HG03521 (cell line): ENCODE measurements at regions not wholly inside any gene's neighbourhood (a gene's known extent, or its start where the extent isn't known, plus 50 kb on each side); places are given as distances from the start of the nearest gene placed in this dataset.

Experiments
- ATAC-seq: cut with Tn5 transposase; IDR thresholded peaks from one replicate; pipeline ENCODE4 v1.9.1; 2021; ENCODE audit warnings: mild to moderate bottlenecking, moderate library complexity; ENCODE audit not compliant: unreplicated experiment

DNA sequence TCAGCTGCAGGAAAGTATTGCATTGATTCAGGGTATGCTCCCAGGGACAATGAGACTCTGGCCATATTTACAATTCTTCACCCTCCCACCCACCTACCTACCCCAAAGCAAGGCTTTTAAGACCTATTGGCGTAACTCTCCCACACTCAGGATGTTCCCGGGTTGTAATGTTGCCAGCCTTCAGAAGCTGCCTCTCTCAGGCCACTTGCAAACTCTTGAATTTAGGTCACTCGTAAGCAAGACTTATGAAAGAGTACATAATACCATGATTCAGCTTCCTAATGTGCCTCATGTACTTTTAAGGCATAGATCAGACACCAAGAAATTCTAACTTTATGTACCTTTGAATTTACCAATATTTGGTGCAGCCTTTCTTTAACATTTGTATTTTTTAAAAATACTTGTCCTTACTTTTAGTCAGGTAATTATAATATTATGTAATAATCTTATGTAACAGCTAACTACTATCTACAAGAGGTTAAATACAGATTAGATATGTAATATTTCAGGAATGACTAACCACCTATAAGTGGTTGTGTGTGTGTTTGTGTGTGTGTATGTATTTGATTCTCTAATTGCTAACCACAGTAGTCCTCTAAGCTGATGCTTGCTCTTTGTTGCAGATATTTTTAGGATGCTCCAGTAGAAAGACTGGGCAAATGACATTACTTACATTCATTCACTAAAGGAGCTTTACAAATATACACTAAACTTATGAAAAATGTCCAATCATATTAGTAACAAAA, 630.5 kb upstream of the MEF2C start:
- no peak for ATAC-seq

DNA sequence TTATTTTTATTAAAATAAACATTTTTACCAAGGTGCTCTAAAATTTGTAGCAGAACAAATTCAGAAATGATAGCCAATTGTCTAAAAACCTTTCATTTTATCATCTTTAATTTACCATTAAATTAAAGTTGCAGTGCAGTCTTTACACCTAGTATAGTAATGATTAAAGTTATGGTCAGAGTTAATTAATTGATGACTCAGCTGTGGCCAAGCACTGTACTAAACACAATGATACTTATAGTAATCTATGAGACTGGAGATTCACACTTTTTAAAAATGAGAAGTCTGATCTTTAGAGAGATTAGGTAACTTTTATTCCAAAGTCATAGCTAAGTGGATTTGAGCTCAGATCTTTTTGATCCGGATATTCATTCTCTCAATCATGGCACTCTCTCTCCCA, 621.1 kb upstream of the MEF2C start:
- no peak for ATAC-seq

DNA sequence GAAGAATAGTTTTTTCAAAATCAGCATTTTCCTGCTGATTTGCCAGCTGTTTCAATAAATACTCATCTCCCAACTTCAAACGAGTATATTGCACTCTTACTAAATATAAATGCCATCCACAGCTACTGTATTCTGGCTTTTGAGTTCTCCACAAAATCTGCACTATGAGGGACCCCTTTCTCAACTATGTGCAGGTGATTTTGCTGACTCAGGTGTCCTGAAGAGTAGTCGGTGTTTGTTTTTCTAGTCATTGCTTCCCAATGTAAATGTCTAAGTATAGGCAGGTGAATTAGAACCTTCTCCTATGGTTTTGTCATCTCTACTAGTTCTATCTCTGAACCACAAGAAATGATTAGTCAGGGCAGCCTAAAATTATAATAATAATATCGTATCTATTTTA, 616.8 kb upstream of the MEF2C start:
- ATAC-seq: no peak

DNA sequence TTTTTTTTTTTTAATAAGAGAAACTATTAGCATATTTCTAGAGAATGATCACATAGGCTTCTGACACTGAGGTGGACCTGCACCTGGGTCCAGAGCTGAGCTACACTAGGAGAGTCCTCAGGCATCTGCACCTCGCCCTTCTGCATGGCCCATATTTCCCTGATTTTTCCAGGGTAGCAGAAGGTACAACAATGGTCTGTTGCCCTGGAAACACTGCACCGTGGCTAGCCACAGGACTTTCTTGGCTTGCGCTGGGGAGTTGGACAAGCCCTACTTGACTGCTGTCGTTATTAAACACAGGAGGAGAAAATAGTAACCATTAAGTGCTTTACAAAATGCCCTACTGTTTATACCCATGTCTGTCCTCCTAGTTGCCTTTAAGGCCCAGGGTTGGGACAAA, 615.7 kb upstream of the MEF2C start:
- no peak for ATAC-seq

DNA sequence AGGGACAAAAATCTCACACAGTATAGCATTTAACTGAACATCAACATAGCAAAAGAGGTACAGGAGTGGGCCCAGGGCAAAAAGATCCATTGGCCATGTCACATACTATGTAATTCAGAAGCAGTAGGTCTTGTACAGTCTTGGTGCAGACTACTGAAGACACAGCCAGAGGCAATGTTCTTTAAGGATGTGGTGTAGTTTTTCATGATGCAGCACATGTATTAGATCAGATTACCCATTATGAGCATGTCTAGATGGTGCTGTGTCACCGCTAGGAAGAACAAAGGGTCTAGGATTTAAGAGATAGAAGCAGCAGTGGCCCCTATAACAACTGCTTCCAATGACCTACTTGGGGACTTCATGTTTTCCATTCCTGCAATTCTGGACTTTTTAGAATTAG, 610.4 kb upstream of the MEF2C start:
- no peak for ATAC-seq

DNA sequence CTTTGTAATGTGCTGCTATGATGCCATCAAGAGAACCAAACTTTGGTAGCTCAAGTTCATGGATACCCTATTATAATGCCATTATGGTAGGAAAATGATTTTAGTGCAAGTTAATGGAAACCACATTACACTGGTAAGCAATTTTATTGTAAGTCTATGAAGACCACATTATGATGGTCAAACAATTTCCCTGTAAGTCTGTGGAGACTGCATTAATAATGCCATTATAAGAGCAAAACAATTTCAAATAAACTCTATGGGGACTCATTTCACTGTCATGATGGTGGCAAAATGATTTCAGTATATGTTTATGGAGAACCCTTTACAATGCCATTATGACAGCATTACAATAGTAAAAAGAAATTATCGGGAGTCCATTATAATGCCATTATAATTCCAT, 602.0 kb upstream of the MEF2C start:
- ATAC-seq: no peak

DNA sequence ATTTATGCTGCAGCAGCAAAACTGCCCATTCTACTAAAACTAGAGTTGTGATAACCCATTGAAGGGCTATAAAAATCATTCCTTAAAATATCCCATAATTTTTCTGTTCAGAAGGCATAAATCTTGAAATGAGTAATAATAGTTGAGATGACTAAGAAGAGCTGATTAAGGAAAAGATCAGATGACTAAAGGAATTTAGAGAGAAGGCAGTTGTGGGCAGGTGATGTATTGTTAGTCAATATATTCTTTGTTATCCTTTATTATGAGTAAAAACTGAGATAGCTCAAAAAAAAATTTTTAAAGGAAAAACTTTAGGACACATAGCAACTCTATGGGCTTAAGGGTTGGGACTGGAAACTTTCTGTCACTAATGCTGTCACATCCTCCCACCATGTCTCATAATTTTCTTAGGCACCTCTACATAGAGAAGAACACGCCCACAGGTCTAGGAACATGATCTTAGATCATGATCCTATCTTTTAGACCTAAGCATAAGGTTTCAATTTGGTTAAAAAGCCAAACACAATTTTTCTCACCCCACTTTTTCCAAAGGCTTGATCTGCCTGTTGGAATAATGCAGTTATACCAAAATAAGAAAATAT, 597.5 kb upstream of the MEF2C start:
- no peak for ATAC-seq

DNA sequence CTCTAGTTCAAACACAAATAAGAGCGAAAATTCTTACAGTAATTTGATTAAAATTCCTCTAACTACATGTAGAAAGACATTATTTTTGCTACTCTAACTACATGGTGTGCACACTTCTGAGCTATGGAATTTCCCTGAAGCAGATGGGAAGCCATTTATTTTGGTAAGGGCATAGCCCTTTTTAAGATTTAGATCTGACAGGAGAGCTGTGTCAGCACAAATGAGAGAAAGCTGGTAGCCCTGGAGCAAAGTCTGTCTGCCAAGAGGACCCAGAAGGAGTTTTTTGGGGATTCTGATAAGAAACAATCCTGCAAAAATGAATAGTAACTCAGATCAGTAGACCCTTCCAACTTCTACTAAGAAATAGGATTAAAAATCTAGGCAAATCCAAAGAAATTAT, 595.9 kb upstream of the MEF2C start:
- no peak for ATAC-seq

DNA sequence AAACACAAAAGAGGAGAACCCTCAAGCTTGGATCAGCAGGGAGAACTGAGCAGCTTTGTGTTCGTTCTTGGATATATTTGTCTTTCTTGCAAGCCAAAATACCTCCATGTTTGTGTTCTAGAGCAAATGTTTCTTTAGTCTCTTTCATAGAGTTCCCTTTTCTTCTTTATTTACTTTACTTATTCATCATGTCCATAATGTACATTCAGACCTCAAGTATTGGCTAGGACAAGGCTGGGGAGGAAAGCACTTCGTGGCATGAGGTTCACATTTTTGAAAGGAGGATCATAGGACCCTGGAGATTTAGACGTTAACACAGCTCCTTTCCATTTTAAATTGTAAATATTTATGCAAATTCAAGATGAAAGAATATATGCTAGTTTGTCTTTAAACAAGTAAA, 590.2 kb upstream of the MEF2C start:
- no peak for ATAC-seq

DNA sequence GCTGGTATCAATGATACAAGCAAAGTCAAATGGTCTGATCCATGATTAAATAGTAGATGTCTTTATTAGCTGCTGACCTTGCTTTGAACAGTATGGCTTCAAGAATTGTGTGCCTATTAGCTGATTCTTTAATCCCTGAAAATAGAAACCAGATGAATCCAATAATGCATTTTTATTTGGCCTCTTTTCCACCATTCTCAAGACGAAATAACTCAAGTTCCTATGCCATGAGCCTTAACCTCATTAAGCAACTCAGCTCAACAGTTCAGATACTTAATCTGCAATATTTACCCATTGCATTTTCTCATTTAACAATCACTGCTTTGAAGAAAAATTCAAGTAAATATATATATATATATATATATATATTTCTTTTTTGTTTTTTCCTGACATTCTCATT, 588.6 kb upstream of the MEF2C start:
- no peak for ATAC-seq

DNA sequence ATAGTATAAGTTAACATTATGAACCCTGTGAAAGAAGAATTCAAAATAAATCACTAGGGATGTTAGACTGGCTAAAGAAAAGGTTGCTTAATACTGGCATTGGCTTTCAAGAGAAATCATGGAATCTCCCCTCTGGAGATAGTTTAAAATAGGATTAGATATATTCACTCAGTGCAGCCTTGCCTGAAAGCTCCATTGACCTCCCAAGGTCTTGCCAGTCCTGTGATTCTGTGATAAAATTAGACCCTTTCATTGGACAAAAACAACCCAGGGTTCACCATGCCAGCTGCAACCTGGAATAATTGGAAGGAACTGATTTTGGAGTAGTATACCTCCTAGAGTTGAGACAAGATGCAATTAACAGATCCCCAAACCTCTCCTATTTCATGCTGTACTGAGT, 588.1 kb upstream of the MEF2C start:
- no peak for ATAC-seq

DNA sequence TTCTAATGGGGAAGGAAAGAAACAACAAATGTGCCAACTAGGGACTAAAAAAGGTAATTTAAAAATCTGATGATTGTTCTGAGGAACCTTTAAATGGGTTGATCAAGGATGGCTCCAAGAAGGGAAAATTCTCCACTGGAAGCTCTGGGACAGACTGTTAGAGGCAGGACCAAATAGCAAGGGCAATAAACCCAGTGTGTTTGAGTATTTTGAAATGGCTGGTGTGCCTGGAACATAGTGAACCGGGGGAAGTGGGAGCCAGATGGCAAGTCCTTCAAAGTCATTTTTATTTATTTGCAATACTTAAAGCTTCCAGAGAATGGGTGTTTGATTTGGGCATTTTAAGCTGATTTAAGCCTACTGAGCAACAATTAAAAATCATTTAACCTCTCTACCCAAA, 587.7 kb upstream of the MEF2C start:
- ATAC-seq: no peak

DNA sequence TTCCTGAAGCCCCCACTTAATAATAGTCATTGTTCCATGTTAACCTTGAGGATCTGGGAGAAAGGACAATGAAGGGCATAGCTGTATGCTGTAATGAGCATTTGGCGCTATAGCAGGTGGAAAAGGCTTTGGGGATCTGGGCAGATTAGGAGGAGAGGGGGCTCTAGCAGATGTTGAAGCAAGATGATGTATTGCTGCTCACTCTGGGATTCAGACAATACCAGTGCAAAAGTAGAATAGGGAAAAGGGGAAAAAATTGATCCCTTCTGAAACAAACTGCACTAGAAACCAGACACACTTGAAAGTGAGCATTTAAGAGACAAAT, 575.3 kb upstream of the MEF2C start:
- no peak for ATAC-seq

DNA sequence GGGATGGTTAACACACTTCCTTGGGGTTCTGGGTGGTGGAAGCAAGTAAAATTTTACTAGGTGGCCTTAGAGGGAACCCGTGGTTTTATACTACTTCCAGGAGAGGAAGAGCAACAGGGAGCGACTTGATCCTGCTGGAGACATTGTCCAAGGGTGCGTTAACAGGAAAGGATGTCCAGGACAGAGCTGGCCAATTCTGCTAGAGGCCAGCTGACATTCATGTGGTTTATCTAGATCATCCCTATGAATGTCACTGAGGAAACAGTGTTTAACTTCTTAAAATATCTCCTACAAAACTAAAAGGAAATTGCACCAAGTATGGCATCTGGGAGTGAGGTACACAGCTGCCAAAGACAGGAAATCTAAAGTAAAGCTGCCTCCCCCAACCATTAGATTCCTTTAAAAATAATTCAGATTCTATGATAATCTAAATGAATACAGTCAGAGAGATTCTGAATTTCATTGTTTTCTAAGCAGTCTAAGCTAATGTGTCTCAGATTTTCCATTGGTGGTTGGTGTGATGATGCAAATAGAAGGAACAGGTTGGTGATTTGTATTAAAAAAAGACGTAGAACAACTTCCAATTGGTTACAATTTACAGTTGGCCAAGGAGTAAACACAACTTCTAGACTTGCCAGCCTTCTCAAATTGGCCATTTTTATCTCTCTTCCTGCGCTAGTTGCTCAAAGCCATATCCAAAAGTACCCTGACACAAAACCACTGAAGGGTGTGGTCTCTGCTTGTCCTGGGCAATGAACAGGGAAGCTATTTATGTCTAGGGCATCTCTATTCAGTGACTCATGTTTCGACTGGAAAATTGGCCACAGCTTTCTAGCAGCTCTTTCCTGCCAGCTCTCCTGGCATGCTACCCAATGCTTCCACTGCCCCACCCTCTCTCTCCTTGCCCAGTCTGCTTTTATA, 574.7 kb upstream of the MEF2C start:
- ATAC-seq: no peak

DNA sequence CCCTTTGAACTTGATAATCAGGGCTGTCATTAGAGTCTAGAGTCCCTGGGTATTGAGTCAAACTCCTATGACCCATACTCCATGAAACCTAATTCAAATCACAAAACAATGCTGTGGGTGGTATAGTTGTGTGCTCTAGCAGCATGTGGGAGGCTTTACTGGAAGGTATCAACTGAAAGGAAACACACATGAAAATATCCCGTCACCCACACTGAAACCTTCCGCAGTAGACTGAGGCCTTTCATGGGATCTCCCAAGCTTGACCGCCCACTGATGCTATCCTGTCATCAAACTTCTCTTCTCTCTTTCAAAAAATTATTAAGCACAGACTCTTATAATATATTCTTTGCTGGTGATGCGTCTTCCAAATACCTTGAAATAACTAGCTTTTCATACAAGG, 569.1 kb upstream of the MEF2C start:
- no peak for ATAC-seq

DNA sequence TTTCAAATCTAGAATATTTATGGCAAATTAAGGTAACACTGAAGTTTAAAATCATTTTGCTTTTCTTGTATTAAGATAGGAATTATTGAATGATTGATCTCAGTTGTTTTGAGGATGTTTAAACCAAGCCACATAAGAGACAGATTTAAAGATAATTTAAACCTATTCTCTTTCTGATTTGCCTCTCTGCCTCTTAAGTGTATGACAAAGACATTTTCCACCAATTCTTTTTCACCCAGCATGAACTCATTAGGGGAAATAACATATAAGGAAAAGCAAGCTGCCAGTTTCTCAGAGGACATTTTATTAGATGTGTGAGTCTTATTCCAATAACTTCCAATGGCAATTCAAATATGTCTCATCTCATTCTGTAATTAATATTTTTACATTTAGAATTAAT, 568.3 kb upstream of the MEF2C start:
- ATAC-seq: no peak

DNA sequence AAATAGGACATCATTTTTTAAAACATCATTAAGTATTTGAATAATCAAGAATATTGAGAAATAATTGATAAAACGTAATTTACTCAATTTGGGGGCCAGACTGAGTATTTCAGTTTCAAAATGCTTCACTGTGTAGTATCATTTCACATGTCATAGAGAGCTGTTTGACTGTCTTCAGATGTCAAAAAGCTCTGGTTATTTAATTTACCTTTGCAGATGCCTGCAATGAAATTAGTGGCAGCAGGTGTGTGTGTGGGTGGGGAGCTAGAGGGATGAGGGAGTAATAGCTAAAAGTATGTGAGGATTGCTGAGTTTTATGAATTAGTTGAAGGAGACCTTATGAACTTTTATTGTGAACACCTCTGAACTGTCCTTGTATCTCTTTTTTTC, 567.2 kb upstream of the MEF2C start:
- ATAC-seq: no peak

DNA sequence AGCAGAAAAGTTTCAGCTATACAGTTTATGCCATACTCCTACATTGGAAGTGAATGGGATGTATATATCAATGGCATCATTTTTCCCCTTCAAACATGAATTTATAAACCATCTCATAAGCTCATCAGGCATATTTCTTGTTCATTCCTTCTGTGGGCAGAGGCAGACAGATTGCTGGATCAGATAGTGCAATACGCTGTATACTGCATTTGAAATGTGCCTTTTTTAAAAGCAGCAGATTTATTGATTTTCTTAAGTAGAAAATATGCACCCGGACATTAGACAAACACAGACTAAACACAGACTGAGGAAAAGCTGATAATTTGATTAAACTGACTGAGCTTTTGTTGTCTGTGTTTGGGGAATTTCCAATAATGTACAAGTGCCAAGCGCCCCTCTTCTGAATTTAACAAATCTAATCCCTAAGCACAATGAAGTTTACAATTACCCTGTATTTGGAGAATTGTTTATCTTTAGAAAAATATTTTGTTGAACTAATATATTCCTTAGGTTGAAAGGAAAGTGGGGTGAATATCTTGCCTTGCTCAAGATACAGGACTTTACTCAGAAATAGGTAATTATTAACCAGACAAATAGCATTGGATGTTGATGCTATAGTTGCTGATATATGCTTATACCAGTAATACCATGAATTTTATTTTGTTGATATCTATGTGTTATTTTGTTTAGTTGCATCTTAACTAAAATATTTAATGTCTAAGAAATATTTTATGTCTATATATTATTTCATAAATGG, 566.6 kb upstream of the MEF2C start:
- no peak for ATAC-seq

DNA sequence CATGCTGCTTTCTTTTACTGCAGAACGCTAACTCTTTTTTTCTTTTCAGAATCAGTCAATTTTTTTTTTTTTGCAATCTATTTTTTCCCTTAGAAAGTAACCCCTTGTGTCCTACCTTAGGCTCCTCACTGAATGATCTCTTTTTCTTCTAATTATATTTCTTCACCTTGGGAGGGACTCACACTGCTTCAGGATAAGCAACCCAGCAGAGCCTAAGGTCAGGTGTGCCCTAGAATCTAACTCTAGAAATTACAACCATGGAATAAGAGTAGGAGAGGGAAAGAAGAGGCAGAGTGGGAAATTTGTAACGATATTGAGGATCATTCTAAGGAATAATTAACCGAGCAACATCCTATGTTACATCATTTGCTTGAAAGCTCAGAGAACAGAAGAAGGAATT, 564.0 kb upstream of the MEF2C start:
- no peak for ATAC-seq

DNA sequence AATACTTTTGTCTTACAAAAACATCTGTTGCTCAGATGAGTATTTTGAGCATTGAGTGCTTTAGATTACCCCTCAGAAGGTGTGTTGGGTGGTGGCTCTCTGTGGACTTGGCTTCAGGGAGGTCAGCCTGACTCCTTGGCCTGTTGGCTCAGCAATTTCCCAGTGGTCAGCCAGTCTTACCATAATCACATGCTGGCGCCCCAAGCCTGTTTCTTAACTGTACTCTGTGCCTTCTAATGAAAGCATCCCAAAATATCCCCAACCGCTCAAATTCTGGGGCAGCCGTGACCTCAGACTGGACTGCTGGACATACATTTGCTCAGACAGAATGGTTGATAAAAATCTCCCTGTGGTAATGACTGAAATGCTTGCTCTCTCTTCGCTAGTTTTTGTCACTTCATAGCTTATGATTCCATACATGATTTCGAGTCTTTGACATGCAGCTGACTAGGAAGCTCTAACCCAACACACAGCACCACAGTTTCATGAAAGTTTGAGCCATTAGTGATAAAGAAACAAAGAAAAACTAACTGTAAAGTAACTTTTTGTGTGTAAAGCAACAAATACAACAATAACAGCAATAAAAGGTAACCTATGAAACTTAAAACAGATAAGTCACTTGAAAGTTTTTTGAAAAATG, 562.2 kb upstream of the MEF2C start:
- ATAC-seq: no peak

DNA sequence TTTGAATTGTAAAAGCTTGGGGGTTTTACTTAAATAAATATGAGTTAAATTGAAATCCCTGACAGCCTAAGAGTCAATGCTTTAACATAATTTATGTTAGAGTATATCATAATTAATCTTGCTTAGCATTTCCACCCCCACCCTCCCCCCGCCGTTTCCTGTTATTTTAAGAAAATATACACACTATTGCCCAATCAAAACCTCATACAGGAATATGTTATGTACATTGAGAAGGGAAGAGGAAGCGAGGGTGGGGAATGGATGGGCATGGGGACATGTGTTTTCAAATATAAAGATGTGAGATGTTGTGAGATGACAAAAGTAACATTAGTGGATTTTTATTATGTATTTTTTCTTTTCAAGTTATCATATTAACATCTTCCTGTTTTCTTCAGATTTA, 561.1 kb upstream of the MEF2C start:
- ATAC-seq: no peak
